DMS114 treated with DMSO at 0.1 percent for 48 hours (cell line): ENCODE measurements at regions not wholly inside any gene's neighbourhood (a gene's known extent, or its start where the extent isn't known, plus 50 kb on each side); places are given as distances from the start of the nearest gene placed in this dataset.

Experiments
- DNase-seq: peaks from one replicate; lab custom pipeline; 2025; ENCODE audit not compliant: unreplicated experiment; lab: John Stamatoyannopoulos, UW

DNA sequence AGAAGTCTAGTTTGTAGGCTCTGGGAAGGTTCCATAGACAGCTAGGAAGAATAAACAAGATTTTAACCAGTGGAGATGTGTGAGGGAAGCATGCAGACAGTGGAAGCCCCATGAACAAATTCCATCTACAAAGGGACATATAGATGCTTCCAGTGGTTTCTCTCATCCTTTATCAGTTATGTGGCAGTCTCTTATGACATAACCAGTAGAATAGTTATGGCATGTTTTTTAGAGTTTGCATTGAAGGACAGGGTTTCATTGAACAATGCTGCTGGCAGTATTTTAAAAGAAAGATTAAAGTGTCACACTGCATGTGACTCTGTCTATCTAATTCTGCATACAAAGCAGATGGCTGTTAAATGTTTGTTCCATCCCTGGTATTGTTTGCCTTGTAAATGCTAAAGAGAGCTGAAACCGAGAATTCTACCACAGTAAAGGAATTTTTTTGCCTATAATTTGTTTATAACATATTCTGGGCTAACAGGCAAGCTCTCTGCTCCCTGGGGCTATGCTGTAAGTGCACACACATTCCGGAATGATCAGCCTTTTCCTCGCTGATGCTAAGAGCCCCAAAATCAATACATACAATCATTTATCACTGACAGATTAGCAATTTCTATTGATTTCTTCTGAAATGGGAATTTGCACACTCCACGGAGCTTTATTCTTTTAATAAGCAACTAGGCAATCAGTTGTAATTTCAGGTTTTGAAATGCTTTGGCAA is 76.8 kb upstream of the PELI1 start:
- DNase-seq: no peak

DNA sequence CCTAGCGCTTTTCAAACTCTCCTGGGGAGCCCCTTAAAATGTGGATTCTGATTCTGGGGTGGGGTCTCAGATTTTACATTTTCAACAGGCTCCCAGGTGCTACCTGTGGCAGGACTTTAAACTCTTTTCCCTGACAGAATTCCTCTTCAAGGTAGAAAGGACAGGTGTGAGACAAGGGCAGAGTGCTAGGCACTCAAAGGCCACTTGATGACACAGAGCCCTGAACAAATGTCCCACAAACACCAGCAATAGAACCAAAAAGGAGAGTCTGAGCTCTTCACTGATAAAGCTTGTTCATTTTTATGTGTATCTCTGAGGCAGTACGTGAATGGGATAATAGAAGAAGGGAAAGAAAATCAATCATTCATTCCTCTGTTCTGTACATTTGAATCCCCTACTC is 77.7 kb upstream of the PELI1 start:
- DNase-seq: no peak

DNA sequence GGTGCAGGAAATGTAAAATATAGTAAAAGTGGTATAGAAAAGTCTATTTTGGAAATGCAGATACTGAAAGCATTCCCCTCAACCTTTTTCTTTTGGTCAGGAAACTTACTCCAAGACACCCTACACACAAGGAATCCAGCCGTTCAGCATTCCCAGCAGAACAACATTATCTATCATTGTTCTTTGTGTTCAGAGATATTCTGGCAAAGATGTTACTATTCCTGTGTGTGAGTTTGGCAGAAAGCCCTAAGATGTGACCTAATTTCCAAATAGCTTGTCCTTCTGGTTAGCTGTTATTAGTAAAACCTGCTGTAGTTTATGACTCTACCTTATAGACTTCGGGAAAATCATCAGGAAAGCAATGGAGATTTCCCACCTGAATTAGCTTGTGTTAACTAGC is 78.1 kb upstream of the PELI1 start:
- no peak for DNase-seq

DNA sequence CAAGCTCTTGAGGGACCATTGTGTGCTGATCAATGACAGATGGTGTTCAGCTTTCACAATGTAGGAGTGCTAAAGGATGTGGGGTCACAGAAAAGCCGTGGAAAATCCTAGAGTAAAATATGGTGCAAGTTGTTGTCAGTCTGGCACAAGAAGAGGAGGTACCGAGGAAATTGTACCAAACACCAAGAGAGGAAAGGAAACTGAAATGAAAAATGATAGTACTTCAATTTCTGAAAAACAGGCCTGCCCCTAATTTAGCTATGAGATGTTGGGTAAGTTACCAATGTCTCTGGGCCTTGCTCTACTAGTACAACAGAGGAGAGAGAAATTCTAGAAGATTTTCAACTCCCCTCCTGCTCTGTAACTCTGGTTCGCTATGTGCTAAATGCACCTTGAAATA is 78.8 kb upstream of the PELI1 start:
- DNase-seq: no peak

DNA sequence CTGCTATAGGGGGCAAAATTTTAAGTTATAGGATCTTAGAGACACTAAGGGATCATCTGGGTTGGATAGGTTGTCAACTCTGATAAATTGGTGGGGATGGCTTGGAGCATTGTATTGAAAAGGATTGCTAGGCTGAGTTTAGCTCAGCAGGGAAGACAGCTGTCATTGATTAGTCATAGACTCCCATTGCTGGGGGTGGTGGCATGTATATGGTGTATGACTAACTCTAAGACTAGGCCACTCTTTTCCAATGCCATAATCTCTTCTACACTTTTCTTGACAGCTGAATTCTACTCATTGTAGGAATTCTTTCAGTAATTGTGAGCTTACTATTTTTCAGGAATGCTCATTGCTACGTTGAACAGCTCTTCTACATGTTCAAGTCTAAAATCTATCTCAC is 81.3 kb upstream of the PELI1 start:
- DNase-seq: no peak

DNA sequence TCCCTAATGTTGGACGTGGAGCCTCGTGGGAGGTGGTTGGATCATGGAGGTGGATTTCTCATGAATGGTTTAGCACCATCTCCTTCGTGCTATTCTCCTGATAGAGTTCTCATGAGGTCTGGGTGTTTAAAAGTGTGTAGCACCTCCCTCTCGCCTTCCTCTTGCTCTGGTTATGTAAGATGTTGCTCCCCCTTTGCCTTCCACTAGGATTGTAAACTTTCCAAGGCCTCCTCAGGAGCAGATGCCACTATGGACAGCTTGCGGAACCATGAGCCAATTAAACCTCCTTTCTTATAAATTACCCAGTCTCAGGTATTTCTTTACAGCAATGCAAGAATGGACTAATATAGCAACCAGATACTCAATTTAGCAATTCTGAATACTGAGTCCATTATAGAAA is 82.4 kb upstream of the PELI1 start:
- no peak for DNase-seq

DNA sequence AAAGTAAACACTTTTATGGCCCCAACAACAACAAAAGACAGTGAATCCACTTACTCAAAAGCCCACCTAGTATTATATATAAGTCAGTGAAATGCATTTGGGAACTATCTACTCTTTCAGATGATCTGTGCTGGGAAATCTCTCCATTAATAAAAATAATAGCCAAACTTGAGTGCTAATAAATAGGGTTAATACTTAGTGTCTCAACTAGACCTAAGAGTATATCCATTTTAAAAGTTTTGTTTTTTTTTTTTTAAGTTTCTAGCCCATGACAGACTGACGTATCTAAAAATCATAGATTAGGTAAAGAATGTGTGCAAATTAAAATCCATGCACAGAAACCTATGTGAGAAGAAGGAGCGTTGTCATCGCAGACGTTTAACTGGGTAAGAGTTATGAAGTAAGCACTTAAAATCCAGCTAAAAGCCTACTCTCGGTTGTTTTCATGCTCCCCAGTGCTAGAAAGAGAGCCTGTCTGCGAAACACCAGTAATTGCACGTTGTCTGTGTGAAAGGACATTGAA is 83.4 kb upstream of the PELI1 start:
- DNase-seq: peak; percentile 26

DNA sequence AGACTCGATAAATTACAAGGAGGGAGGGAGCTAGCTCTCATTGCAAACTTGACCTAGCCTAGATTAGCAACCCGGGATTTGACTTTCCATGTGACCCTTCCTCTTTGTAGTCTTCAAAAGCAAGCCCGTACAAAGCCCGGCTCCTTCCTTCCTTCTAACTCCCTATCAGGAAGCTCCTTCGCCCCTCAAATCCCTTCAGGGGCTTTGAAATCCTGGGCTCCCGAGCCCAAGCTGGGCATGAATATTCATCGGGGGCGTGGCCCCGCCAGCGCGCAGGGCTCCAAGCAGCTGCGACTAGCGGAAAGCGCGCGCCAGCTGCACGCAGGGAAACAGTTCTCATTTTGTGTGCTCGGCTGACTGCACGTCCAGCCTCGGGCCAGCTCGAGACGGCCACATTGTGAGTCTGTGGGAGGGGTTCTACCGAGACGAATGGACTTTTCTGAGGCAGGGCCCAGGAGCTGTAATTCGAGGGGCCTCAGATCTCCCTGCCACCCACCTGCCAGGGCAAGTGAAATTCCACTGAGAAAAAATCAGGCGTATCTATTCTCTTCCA is 84.0 kb upstream of the PELI1 start:
- peak; percentile 52 for DNase-seq

DNA sequence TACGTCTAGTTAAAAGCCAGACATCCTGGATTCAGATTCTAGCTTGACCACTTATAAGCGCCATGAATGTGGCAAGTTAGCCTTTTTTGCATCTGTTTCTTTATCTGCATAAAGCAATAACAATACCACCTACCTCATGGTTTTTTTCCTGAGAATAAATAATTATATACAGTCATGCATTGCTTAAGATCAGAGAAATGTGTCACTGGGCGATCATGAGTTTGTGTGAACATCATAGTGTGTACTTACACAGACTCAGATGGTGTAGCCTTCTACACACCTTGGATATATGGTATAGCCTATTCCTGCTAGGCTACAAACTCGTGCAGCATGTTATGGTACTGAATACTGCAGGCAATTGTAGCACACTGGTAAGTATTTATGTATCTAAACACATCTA is 84.7 kb upstream of the PELI1 start:
- DNase-seq: no peak

DNA sequence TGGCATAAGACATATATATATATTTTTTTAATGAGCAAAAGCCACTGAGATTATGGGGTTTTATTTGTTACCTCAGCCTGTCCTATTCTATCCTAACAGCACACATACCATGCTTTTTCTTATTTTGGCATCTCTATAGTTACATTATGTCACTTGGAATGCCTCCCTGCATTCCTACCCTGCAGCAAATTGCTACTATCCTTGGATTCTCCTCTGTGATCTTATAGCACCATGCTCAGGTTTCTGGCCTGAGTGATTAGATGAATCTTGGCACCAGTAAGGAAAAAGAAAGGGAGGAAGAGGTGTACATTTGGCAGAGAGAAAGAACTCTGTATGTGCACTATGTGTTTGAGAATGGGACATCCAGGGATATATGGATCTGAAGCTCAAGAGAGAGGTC is 86.3 kb upstream of the PELI1 start:
- no peak for DNase-seq

DNA sequence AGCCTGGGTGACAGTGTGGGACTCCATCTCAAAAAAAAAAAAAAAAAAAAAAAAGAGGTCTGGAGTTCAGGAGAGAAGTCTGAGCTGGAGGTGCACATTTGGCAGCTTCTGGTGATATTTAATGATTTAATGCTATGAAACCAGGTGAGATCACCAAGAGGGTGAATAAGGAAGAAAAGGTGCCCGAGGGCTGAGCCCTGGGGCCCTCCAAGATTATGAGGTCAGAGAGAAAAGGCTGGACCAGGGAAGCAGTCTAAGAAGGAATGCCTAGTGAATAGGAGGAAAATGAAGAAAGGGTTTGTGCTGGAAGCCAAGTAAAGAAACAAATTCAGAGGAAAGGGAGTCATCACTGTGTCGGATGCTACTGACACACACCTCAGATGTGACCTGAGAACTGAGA is 88.0 kb upstream of the PELI1 start:
- no peak for DNase-seq

DNA sequence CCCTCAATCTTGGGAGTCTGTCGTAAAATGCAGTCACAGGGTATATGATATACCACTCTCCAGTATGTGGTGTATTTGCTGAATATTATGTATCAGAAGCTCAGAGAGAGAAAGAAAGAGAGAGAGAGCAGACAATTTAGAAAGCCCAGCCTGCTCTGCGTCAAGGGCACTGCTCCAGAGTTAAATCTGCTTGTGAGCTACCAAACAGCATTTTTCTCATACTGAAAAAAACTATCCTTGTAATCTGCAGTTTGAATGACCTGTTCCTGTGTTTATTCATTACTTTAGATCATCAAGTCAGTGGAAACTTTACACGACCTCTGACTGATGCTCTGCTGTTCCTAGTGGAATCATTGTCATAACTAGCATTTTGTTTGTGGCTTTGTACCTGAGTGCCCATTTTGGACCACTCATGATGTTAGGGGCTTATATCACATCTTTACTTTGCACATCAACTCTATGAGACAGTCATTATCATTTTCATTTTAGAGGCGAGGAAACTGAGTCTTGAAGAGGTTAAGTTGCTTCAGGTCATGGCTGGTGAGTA is 89.2 kb upstream of the PELI1 start:
- no peak for DNase-seq

DNA sequence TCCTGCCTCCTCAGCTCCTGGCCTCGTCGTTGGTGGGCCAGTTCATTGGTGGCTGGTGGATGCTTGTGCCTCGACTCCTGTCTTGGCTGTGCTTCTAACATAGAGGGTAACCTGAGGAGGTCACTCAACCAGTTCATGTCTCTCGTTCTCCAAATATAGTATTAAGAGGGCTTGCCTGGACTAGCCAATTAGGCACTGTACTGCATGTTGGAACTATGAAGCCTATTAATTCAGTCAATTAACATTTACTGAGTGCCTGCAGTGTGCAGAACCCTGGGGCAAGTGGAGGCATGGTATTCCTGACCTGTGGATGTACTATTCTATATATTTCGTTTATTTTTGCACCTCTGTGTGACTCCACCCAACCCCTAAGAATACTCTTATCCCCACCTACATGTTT is 89.9 kb upstream of the PELI1 start:
- no peak for DNase-seq

DNA sequence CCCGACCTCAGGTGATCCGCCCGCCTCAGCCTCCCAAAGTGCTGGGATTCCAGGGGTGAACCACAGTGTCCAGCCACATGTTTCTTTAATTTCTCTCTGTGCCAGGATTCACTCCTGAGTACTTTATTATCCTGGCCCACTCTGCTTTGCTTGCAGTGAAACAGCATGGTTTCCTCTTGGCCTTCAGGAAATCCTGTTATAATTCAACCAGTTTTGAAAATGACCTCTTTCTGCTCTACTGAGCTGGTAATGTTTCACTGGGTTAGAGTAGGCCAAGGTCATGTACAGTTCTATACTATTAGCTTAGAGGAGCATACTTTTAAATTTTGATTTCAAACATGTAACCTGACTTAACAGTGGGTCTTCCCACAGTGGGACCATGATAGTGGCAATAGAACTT is 90.6 kb upstream of the PELI1 start:
- no peak for DNase-seq

DNA sequence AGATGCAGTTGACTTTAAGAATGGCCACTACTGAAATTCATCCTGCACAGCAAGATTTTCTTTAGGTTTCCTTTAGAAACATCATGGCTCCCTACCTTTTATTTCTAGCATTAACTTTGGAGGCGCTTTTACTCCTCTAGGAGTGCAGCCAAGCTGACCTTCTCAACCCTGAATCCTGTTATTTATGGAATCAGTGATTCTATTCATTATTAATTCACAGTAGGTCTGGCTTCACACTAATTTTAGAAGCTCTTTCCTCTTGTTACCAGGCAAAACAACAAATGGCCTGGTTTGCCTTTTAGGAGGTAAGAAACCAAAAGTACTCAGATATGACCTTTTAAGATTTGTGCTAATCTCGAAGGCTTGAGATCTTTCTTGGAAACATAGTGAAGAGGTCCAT is 93.0 kb upstream of the PELI1 start:
- no peak for DNase-seq

DNA sequence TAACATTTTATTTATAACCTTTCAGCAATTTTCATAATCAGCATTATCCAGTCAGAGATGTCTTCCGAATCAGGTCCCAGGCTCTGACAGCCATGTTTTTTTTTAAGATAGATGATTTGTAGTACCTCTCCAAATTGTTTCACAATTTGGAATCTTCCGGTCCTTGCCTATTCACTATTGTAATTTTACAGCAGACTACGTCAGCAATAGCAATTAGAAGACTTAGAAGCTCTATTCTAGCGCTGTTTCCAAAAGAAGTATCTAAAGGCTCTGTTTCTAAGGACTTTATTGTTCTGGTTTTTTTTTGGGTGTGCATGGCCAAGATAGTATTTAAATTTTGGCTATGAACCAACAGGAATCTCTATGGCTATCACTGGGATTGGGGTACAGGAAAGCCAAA is 94.6 kb upstream of the PELI1 start:
- no peak for DNase-seq

DNA sequence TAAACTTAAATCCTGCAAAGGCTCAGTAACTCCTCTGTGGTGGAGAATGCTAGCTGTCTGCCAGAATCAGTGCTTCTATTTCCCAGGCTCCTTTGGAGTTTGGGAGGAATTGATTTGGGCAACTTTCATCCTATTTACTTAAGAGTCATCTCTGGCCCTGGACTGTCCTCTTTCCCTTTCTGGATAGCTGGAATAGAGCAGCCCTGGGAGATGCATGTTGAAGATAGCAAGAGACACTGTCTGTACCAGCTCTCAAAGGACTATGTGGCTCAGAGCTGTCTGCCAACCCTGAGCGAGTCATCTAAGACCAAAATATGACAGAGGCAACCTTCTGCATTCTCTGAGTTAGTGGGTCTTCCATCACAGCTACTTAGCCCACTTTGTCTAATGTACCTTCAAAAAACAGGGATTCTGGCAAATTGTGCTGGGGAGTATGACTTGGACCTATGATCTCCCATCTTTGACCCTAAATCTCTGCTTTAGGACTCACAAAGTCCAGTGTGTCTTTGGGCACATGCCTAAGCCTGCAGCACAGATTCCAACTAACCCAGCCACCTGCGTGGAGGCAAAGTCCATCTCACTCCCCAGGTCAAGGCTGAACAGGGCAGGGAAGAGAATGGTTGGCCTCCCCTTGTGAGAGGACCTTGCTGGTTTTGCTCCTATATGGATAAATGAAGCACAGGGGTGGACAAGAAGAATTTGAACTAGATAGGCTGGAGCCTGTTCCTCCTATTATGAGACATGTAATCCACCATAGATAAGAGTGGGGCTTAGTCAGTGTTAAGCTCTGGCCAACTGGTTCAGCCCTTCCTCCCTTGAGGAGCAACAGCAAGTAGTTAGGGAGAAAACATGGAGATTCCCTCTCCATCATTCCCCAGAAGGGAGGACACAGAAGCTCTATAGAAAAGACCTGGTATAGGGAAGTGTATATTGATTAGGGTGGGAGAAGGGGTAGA is 99.1 kb upstream of the PELI1 start:
- no peak for DNase-seq

DNA sequence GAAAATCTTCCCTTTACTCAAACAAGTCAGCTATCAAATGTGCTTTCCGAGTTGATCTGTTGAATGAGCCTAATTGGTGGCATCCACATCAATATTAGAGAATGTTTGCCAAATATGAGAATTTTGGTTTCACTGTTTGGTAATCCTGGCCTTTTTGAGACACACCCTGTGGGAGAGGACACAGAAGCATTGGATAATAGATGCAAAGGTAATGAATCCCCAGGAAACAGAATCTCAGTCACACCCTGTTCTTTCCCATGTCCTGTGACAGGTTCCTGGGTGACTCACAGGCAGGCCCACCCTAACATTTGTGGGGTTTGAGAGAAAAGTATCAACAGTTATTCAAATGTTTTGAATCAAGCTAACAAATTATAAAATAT is 99.8 kb upstream of the PELI1 start:
- no peak for DNase-seq

DNA sequence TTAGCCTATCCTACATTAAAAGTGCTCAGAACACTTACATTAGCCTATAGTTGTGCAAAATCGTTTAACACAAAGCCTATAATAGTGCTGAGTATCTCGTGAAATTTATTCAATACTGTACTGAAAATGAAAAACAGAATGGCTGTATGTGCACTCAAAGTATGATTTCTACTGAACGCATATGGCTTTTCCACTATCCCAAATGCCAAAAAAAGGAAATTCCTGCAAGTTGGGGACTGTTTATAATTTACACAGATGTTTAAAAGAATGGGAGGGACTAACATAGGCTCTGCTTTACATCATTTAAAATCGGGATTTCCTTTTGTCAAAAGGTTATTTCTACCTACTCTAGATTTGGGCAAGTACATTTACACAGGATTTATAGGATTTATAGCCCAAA is 101.4 kb upstream of the PELI1 start:
- DNase-seq: no peak

DNA sequence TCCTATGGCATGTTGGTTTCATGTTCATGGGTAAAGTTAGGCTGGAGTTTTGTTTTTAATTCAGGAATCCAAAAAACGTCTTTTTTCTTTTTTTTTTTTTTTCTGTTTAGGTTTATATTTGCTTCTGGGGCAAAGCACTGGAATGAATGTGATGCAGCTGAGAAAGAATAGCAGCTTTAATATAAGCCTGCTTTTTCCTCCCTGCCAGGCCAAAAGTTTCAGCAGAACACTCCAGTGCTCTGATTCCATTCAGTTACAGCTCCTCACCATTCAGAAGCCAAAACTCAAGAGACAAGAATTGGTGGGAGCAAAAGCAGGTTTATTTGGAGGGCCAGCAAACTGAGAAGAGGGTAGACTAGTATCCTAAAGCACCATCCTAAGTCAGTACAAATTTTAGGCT is 102.7 kb upstream of the PELI1 start:
- DNase-seq: no peak

DNA sequence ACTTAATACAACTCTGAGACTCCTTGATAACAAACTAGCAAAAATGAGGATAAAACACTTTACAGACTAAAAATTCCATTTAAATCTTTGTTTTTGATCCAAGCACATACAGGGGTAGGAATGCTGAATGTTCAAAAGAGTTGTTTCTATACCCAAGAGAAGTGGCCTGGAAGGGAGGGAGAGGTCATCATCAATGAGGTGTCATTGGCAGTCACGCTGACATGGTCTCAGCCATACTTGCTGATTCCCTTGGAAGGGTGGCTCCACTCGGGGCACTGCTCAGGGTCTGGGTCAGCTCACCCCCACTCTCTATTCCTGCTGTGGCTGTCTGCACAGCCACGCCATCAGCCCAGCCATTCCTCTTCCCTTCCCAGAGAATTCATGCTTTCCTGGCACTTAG is 105.2 kb upstream of the PELI1 start:
- no peak for DNase-seq

DNA sequence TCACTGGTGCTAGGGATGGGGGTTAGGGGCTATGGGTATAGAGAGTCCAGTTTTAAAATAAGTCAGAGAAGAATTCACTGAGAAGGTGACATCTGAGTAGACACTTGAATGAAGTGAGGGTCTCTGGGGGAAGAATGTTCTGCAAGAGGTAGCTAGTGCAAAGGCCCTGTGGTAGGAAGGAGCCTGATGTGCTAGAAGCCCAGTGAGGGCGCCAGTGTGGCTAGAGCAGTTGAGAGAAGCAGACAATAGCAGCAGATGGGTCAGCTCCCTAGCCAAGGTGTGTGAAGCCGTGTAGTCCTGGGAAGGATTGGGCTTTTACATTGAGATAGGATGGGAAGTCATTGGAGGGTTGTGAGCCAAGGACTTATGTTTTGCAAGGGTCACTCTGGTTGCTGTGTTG is 105.8 kb upstream of the PELI1 start:
- no peak for DNase-seq
